Neutrophil (primary cell): ENCODE measurements at regions not wholly inside any gene's neighbourhood (a gene's known extent, or its start where the extent isn't known, plus 50 kb on each side); places are given as distances from the start of the nearest gene placed in this dataset.

ENCODE experiments used
- H3K27ac ChIP-seq: fragments of 200-600 bp; sonication (generic); 2 replicates; pipeline ENCODE4 v1.5.1; 2016; ENCODE audit warnings: mild to moderate bottlenecking, moderate library complexity
- H3K27me3 ChIP-seq: fragments of 200-600 bp; sonication (generic); 2 replicates; pipeline ENCODE4 v1.6.0; 2016; ENCODE audit warnings: mild to moderate bottlenecking
- H3K36me3 ChIP-seq: fragments of 200-600 bp; sonication (generic); 2 replicates; pipeline ENCODE4 v1.5.1; 2017
- H3K4me1 ChIP-seq, 2 experiments: fragments of 200-600 bp in 1 of 2; sonication (generic) in 1 of 2; 1 replicate in 1 of 2; 2 replicates in 1 of 2; pipeline versions ENCODE4 v1.5.1 to v1.6.1; 2013 to 2016; ENCODE audit warnings: low read depth in 1 of 2, low read length in 1 of 2, mild to moderate bottlenecking in 1 of 2, moderate library complexity in 1 of 2; ENCODE audit not compliant: control insufficient read depth in 1 of 2, insufficient read depth in 1 of 2
- H3K4me3 ChIP-seq, 2 experiments: fragments of 200-600 bp in 1 of 2; sonication (generic) in 1 of 2; 1 replicate in 1 of 2; 2 replicates in 1 of 2; pipeline ENCODE4 v1.5.1; 2013 to 2016; ENCODE audit warnings: low read depth in 1 of 2, low read length in 1 of 2, mild to moderate bottlenecking in 1 of 2, moderate library complexity in 1 of 2
- H3K9me3 ChIP-seq: fragments of 200-600 bp; sonication (generic); 2 replicates; pipeline ENCODE4 v1.5.1; 2016
- CTCF ChIP-seq: fragments of 200-600 bp; sonication (generic); IDR thresholded peaks from 2 replicates; pipeline ENCODE4 v1.5.1; 2016; ENCODE audit warnings: antibody characterized with exemption

- Histone ChIP-seq H3K27ac (no peak overlapping the region), H3K27me3 (peaks cover 4% of the 10 kb centered on the region), H3K9me3 (no peaks in the 10 kb centered on the region), H3K4me3 (no peak overlapping the region), H3K36me3 (no peaks in the 10 kb centered on the region), H3K4me1 (no peaks in the 10 kb centered on the region)
- TF ChIP-seq CTCF, result no peak
These were observed 234.1 kb downstream of the OMA1 start for GRCh38 chr1:58312461-58312860.

- H3K27me3 ChIP-seq, result peaks cover 4% of the 10 kb centered on the region
- H3K9me3 ChIP-seq, result no peaks in the 10 kb centered on the region
- no peak overlapping the region for H3K4me3 ChIP-seq
- H3K27ac ChIP-seq, result no peak overlapping the region
- no peak for TF ChIP-seq CTCF
- no peaks in the 10 kb centered on the region for H3K36me3 ChIP-seq
- no peaks in the 10 kb centered on the region for H3K4me1 ChIP-seq
These were observed 235.6 kb downstream of the OMA1 start for GRCh38 chr1:58310881-58311280.

GRCh38 chr1:58310469-58310868 is 236.1 kb downstream of the OMA1 start:
- no peaks in the 10 kb centered on the region for H3K9me3 ChIP-seq
- H3K4me1 ChIP-seq, result no peaks in the 10 kb centered on the region
- H3K4me3 ChIP-seq, result no peak overlapping the region
- no peak for TF ChIP-seq CTCF
- H3K27ac ChIP-seq, result no peak overlapping the region
- H3K27me3 ChIP-seq, result peaks cover 3% of the 10 kb centered on the region
- no peaks in the 10 kb centered on the region for H3K36me3 ChIP-seq

GRCh38 chr1:58308206-58308605 is 238.3 kb downstream of the OMA1 start:
- Histone ChIP-seq H3K9me3 (no peaks in the 10 kb centered on the region), H3K4me3 (no peak overlapping the region), H3K4me1 (no peaks in the 10 kb centered on the region), H3K27me3 (peaks cover 5% of the 10 kb centered on the region), H3K27ac (no peak overlapping the region), H3K36me3 (no peaks in the 10 kb centered on the region)
- no peak for TF ChIP-seq CTCF

GRCh38 chr1:58307431-58307830 is 239.1 kb downstream of the OMA1 start:
- no peaks in the 10 kb centered on the region for H3K9me3 ChIP-seq
- H3K4me1 ChIP-seq, result no peaks in the 10 kb centered on the region
- no peak for TF ChIP-seq CTCF
- H3K36me3 ChIP-seq, result no peaks in the 10 kb centered on the region
- no peak overlapping the region for H3K27ac ChIP-seq
- H3K4me3 ChIP-seq, result no peak overlapping the region
- H3K27me3 ChIP-seq, result peaks cover 5% of the 10 kb centered on the region

GRCh38 chr1:58305622-58306021 is 240.9 kb downstream of the OMA1 start:
- H3K9me3 ChIP-seq, result no peaks in the 10 kb centered on the region
- H3K36me3 ChIP-seq, result no peaks in the 10 kb centered on the region
- H3K4me1 ChIP-seq, result no peaks in the 10 kb centered on the region
- TF ChIP-seq CTCF, result no peak
- H3K4me3 ChIP-seq, result no peak overlapping the region
- H3K27me3 ChIP-seq, result peaks cover 5% of the 10 kb centered on the region
- H3K27ac ChIP-seq, result no peak overlapping the region
